ENCODE measurements at regions not wholly inside any gene's neighbourhood (a gene's known extent, or its start where the extent isn't known, plus 50 kb on each side); places are given as distances from the start of the nearest gene placed in this dataset.

GRCh38 chr4:162458051-162458450 lies 294.3 kb upstream of the FSTL5 start:
- in situ Hi-C loops (cut with HindIII; ENCODE audit: low pct_ligation_motif_present, low pct_unique_long_range_greater_than_20kb, low sequenced_read_pairs) = no loop called here
- no peak for DNase-seq

GRCh38 chr4:162457071-162457865 lies 293.5 kb upstream of the FSTL5 start:
- DNase-seq = no peak
- in situ Hi-C loops (cut with HindIII; ENCODE audit: low pct_ligation_motif_present, low pct_unique_long_range_greater_than_20kb, low sequenced_read_pairs) = no loop called here

GRCh38 chr4:162456106-162456505 lies 292.3 kb upstream of the FSTL5 start:
- in situ Hi-C loops (cut with HindIII; ENCODE audit: low pct_ligation_motif_present, low pct_unique_long_range_greater_than_20kb, low sequenced_read_pairs) = no loop called here
- no peak for DNase-seq

GRCh38 chr4:162450531-162451035 lies 286.8 kb upstream of the FSTL5 start:
- no peak for DNase-seq
- in situ Hi-C loops (cut with HindIII; ENCODE audit: low pct_ligation_motif_present, low pct_unique_long_range_greater_than_20kb, low sequenced_read_pairs) = no loop called here

DNA sequence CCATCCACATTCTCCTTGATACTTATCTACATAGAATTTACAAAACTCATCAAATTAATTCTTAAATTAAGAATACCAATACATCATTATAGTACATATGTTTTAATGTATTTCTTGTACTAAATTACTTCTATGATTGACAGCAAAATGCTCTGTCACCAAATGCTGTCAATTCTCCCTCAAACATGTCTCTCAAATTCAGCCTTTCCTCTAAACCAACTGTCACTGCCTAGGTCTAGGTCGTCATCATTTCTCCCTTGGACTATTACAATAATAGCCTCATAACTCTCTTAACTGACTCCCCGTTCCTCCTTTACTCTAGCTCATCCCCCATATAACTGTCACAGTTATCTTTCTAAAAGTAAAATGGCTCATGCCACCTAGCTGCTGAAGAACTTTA lies 279.7 kb upstream of the FSTL5 start:
- in situ Hi-C loops (cut with HindIII; ENCODE audit: low pct_ligation_motif_present, low pct_unique_long_range_greater_than_20kb, low sequenced_read_pairs) = no loop called here
- no peak for DNase-seq

DNA sequence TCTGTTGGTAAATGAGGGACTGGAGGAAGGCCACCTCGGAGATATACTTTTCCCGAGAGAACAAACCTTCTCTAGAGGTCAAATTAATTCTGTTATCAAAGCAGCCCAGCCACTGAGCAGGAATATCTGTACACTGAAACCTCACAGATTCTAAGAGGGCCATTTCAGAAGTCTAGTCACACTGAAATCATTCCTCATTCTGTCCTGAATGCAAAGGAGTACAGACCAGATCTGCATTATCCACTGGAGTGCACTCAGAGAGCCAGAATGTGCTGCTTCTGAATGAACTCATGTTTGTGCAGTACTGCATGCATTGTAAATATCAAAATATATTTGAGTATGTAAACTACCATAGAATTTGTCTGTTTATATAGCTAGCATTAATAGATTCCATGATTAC lies 278.3 kb upstream of the FSTL5 start:
- no peak for DNase-seq
- in situ Hi-C loops (cut with HindIII; ENCODE audit: low pct_ligation_motif_present, low pct_unique_long_range_greater_than_20kb, low sequenced_read_pairs) = no loop called here

- DNase-seq = no peak
- in situ Hi-C loops (cut with HindIII; ENCODE audit: low pct_ligation_motif_present, low pct_unique_long_range_greater_than_20kb, low sequenced_read_pairs) = no loop called here
These were observed 258.5 kb upstream of the FSTL5 start for GRCh38 chr4:162422312-162422711.

- in situ Hi-C loops (cut with HindIII; ENCODE audit: low pct_ligation_motif_present, low pct_unique_long_range_greater_than_20kb, low sequenced_read_pairs) = no loop called here
- no peak for DNase-seq
These were observed 247.1 kb upstream of the FSTL5 start for GRCh38 chr4:162410854-162411253.

DNA sequence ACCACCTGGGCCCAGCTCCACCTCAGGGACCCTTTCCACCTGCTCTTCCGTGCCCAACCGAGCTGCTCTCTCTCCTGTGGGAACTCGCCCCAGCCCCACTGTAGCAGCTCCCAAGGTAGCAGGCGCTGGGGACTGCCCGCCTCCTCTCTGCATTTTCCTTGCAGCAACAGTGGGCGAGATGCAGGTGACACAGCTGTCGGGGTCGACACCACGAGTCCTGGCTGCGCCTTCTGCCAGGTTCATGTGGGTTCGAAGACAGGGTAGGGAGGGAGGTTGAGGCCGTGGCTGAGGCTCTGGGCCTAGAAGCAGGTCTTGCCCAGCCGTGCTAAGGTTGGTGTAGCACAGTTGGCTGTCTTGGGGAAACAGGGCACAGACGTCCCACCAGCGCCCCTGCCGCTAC lies 245.2 kb upstream of the FSTL5 start:
- DNase-seq = no peak
- in situ Hi-C loops (cut with HindIII; ENCODE audit: low pct_ligation_motif_present, low pct_unique_long_range_greater_than_20kb, low sequenced_read_pairs) = no loop called here

- in situ Hi-C loops (cut with HindIII; ENCODE audit: low pct_ligation_motif_present, low pct_unique_long_range_greater_than_20kb, low sequenced_read_pairs) = no loop called here
- no peak for DNase-seq
These were observed 244.5 kb upstream of the FSTL5 start for GRCh38 chr4:162408309-162408708.

DNA sequence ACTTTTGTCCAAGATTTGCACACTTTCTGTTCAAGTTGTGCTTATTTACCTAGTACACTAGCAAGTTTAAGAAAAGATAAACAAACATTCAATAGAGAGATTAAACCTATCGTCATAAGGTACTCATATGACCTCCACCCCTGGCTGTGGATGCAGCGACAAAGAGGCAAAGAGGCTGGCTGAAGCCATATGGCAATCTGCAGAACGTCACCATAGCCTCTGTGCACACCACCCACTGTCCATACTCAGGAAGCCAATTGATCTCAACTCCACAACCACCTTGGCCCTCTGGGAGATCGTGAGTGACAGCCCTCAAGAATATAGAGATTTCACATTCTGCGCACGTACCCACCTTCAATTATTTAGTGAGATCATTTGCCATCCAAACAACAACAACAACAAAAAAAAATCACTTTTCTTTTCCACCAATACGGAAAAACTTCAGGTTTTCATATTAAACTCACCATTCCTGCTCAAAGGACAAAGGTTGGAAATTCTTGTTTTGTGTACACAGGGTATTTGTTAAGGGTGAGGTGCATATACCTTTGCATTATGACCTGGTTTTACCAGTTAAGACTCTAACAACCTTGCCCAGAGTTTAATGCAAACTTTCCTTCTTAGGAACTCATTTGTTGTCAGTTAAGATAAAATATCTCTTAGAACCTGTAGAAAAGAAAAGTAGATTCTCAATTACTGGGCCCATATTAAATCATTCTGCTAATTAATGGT lies 243.0 kb upstream of the FSTL5 start:
- in situ Hi-C loops (cut with HindIII; ENCODE audit: low pct_ligation_motif_present, low pct_unique_long_range_greater_than_20kb, low sequenced_read_pairs) = no loop called here
- no peak for DNase-seq

- in situ Hi-C loops (cut with HindIII; ENCODE audit: low pct_ligation_motif_present, low pct_unique_long_range_greater_than_20kb, low sequenced_read_pairs) = no loop called here
- DNase-seq = no peak
These were observed 240.1 kb upstream of the FSTL5 start for GRCh38 chr4:162403932-162404331.

DNA sequence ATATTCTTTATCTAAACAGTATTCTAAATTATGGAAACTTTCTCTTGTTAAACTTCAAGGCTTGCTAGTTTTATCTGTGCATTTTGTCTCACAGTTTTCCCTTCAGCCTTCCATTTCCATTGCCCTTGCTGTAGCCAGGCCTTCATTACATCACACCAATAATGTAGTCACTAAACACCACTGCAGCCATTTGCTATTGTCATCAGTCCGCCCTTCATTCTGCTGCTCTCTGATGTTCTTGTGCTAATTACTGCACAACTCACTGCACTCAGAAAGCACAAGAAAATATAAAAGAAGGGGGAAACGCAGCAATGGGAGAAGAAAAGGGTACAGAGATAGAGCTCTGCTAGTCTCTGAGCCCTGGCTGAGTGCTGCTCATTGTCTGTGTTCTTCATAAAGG lies 239.6 kb upstream of the FSTL5 start:
- in situ Hi-C loops (cut with HindIII; ENCODE audit: low pct_ligation_motif_present, low pct_unique_long_range_greater_than_20kb, low sequenced_read_pairs) = no loop called here
- no peak for DNase-seq

GRCh38 chr4:162401021-162401420 lies 237.2 kb upstream of the FSTL5 start:
- in situ Hi-C loops (cut with HindIII; ENCODE audit: low pct_ligation_motif_present, low pct_unique_long_range_greater_than_20kb, low sequenced_read_pairs) = no loop called here
- no peak for DNase-seq

DNA sequence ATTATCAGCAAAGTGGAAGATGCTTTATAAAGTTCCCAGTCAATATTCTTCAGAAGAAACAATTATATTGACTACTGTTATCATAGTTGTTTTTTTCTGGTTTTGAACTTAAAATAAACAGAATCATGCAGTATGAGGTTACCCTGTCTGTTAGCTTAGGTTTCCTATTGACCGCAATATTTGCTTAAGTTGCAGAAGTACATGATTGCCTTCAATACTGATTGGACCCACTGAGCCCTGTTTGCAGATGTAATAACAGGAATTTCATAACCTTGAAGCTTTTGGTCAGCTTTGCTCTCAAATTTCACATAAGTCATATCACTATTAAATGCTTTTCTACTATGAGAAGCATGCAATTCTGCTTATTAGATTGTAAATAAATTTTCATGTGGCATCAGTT lies 229.1 kb upstream of the FSTL5 start:
- DNase-seq = no peak
- in situ Hi-C loops (cut with HindIII; ENCODE audit: low pct_ligation_motif_present, low pct_unique_long_range_greater_than_20kb, low sequenced_read_pairs) = no loop called here

GRCh38 chr4:162366146-162366545 lies 202.3 kb upstream of the FSTL5 start:
- DNase-seq = no peak
- in situ Hi-C loops (cut with HindIII; ENCODE audit: low pct_ligation_motif_present, low pct_unique_long_range_greater_than_20kb, low sequenced_read_pairs) = no loop called here

DNA sequence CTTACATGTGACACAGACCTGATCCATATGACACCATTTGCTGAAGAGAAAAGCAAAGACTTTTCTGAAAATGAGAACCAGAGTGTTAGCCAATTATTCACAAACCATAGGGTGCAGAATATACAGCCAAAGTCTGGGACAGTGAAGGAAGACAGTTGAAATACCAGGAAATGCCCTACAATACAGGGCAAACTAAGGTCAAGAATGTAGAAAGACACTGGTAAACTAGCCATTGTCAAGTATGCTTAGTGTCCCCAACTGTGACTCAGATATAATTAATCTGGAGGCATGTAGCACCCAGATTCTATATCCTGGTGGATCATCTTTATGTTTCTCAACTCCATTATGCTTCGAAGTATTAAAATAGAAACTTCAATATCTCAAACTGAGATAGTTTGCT lies 200.9 kb upstream of the FSTL5 start:
- in situ Hi-C loops (cut with HindIII; ENCODE audit: low pct_ligation_motif_present, low pct_unique_long_range_greater_than_20kb, low sequenced_read_pairs) = no loop called here
- no peak for DNase-seq

- in situ Hi-C loops (cut with HindIII; ENCODE audit: low pct_ligation_motif_present, low pct_unique_long_range_greater_than_20kb, low sequenced_read_pairs) = no loop called here
- no peak for DNase-seq
These were observed 196.8 kb upstream of the FSTL5 start for GRCh38 chr4:162360369-162361149.

- in situ Hi-C loops (cut with HindIII; ENCODE audit: low pct_ligation_motif_present, low pct_unique_long_range_greater_than_20kb, low sequenced_read_pairs) = no loop called here
These were observed 192.4 kb upstream of the FSTL5 start for GRCh38 chr4:162356181-162356580.

More at GRCh38 chr4:162356181-162356580, 192.4 kb upstream of the FSTL5 start:
- DNase-seq = no peak

Measured in ACHN (cell line).